ENCODE measurements at regions not wholly inside any gene's neighbourhood (a gene's known extent, or its start where the extent isn't known, plus 50 kb on each side); places are given as distances from the start of the nearest gene placed in this dataset.
"Not testable (repeated sequence)": the region's sequence is repeated elsewhere in the genome, so short reads cannot be mapped to it uniquely, and the experiment has no call there.

- not testable (repeated sequence) for H3K4me1 ChIP-seq (ENCODE audit: control insufficient read depth in 3 of 3, insufficient read depth in 2 of 3, low read depth in 1 of 3, low read length in 2 of 3); H3K9me3 ChIP-seq (ENCODE audit: control insufficient read depth in 2 of 2, insufficient read depth in 1 of 2, low read depth in 1 of 2, low read length in 1 of 2); H3K4me3 ChIP-seq (ENCODE audit: low read depth in 1 of 3, low read length in 3 of 3); DNase-seq; H3K27me3 ChIP-seq (ENCODE audit: control insufficient read depth in 3 of 3, insufficient read depth in 3 of 3, low read length in 3 of 3); FAIRE-seq; H3K27ac ChIP-seq (ENCODE audit: low read depth in 1 of 3, low read length in 2 of 3); H3K36me3 ChIP-seq (ENCODE audit: control insufficient read depth in 3 of 3, insufficient read depth in 2 of 3, low read depth in 1 of 3, low read length in 3 of 3)
- WGBS, 3 donors = 86 to 94% (median 89%) methylated on average over 14 to 23 of the region's 23 CpGs
Observed at GRCh38 chr11:42873800-42874405, 437.9 kb upstream of the API5 start.

GRCh38 chr11:42881335-42881734 is 430.5 kb upstream of the API5 start:
- not testable (repeated sequence) for H3K27me3 ChIP-seq (ENCODE audit: control insufficient read depth in 3 of 3, insufficient read depth in 3 of 3, low read length in 3 of 3); H3K4me1 ChIP-seq (ENCODE audit: control insufficient read depth in 3 of 3, insufficient read depth in 2 of 3, low read depth in 1 of 3, low read length in 2 of 3); H3K27ac ChIP-seq (ENCODE audit: low read depth in 1 of 3, low read length in 2 of 3); H3K36me3 ChIP-seq (ENCODE audit: control insufficient read depth in 3 of 3, insufficient read depth in 2 of 3, low read depth in 1 of 3, low read length in 3 of 3); DNase-seq; H3K4me3 ChIP-seq (ENCODE audit: low read depth in 1 of 3, low read length in 3 of 3); FAIRE-seq
- WGBS, 3 donors = 85 to 90% (median 87%) methylated on average over 15 to 17 of the region's 17 CpGs
- peaks cover 0 to 14% of the 10 kb centered on the region in 2 donors for H3K9me3 ChIP-seq (ENCODE audit: control insufficient read depth in 2 of 2, insufficient read depth in 1 of 2, low read depth in 1 of 2, low read length in 1 of 2)

DNA sequence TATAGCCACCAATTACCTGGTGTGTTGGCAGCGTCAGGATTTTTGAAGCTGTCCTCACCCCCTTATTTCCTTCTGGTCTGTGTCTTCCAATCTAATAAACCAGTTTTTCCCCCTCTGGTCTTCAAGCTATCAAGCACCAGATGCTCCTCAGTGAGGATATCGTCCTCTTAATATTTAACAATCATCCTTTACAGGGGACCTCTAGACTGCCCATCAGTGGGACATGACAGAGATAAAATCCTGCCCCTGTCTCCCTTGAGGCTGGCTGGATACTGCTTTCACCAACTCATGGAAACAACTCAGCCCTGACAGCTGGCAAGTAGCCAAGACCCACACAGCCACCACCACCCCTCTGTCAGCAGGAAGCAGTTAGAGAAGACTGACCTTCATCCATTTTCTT is 421.0 kb upstream of the API5 start:
- H3K9me3 ChIP-seq (ENCODE audit: control insufficient read depth in 2 of 2, insufficient read depth in 1 of 2, low read depth in 1 of 2, low read length in 1 of 2) = no peaks in the 10 kb centered on the region
- no peaks in the 10 kb centered on the region for H3K4me1 ChIP-seq (ENCODE audit: control insufficient read depth in 3 of 3, insufficient read depth in 2 of 3, low read depth in 1 of 3, low read length in 2 of 3)
- H3K27ac ChIP-seq (ENCODE audit: low read depth in 1 of 3, low read length in 2 of 3) = no peak overlapping the region
- no peak for FAIRE-seq
- no peaks in the 10 kb centered on the region for H3K27me3 ChIP-seq (ENCODE audit: control insufficient read depth in 3 of 3, insufficient read depth in 3 of 3, low read length in 3 of 3)
- H3K4me3 ChIP-seq (ENCODE audit: low read depth in 1 of 3, low read length in 3 of 3) = no peak overlapping the region
- 69 to 72% (median 70%) methylated on average over 2 of the region's 2 CpGs for WGBS, 3 donors
- H3K36me3 ChIP-seq (ENCODE audit: control insufficient read depth in 3 of 3, insufficient read depth in 2 of 3, low read depth in 1 of 3, low read length in 3 of 3) = no peaks in the 10 kb centered on the region
- no peak for DNase-seq

- WGBS, 3 donors = 66 to 79% (median 70%) methylated on average over 1 of the region's 1 CpG
- peaks cover 0 to 2% of the 10 kb centered on the region in 2 donors for H3K9me3 ChIP-seq (ENCODE audit: control insufficient read depth in 2 of 2, insufficient read depth in 1 of 2, low read depth in 1 of 2, low read length in 1 of 2)
- FAIRE-seq = no peak
Observed at GRCh38 chr11:42901084-42901483, 410.7 kb upstream of the API5 start.

DNA sequence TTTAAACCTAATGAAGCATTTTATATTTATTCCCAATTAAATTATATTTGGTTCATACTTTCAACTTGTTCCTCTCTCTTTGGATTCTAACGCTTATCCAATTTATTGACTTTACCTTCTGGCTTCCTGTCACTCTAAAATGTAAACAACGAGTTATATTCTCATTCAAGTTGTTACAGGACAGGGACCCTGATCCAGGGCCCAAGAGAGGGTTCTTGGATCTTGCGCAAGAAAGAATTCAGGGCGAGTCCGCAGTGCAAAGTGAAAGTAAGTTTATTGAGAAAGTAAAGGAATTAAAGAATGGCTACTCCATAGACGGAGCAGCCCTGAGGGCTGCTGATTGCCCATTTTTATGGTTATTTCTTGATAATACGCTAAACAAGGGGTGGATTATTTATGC is 405.6 kb upstream of the API5 start:
- FAIRE-seq (no peak), DNase-seq (no peak)
- Histone ChIP-seq H3K9me3 (ENCODE audit: control insufficient read depth in 2 of 2, insufficient read depth in 1 of 2, low read depth in 1 of 2, low read length in 1 of 2) (peaks cover 2 to 10% of the 10 kb centered on the region in 2 donors), H3K4me1 (ENCODE audit: control insufficient read depth in 3 of 3, insufficient read depth in 2 of 3, low read depth in 1 of 3, low read length in 2 of 3) (no peaks in the 10 kb centered on the region), H3K27ac (ENCODE audit: low read depth in 1 of 3, low read length in 2 of 3) (no peak overlapping the region), H3K4me3 (ENCODE audit: low read depth in 1 of 3, low read length in 3 of 3) (no peak overlapping the region), H3K27me3 (ENCODE audit: control insufficient read depth in 3 of 3, insufficient read depth in 3 of 3, low read length in 3 of 3) (no peaks in the 10 kb centered on the region), H3K36me3 (ENCODE audit: control insufficient read depth in 3 of 3, insufficient read depth in 2 of 3, low read depth in 1 of 3, low read length in 3 of 3) (no peaks in the 10 kb centered on the region)
- WGBS, 3 donors = 65 to 77% (median 73%) methylated on average over 7 of the region's 7 CpGs

More at GRCh38 chr11:42901084-42901483, 410.7 kb upstream of the API5 start:
- no peak for DNase-seq
- Histone ChIP-seq H3K4me1 (ENCODE audit: control insufficient read depth in 3 of 3, insufficient read depth in 2 of 3, low read depth in 1 of 3, low read length in 2 of 3) (no peaks in the 10 kb centered on the region), H3K4me3 (ENCODE audit: low read depth in 1 of 3, low read length in 3 of 3) (no peak overlapping the region), H3K27me3 (ENCODE audit: control insufficient read depth in 3 of 3, insufficient read depth in 3 of 3, low read length in 3 of 3) (no peaks in the 10 kb centered on the region), H3K27ac (ENCODE audit: low read depth in 1 of 3, low read length in 2 of 3) (no peak overlapping the region), H3K36me3 (ENCODE audit: control insufficient read depth in 3 of 3, insufficient read depth in 2 of 3, low read depth in 1 of 3, low read length in 3 of 3) (no peaks in the 10 kb centered on the region)

- H3K4me1 ChIP-seq (ENCODE audit: control insufficient read depth in 3 of 3, insufficient read depth in 2 of 3, low read depth in 1 of 3, low read length in 2 of 3) = no peaks in the 10 kb centered on the region
- no peak for FAIRE-seq
Observed at GRCh38 chr11:42913731-42914130, 398.1 kb upstream of the API5 start.

DNA sequence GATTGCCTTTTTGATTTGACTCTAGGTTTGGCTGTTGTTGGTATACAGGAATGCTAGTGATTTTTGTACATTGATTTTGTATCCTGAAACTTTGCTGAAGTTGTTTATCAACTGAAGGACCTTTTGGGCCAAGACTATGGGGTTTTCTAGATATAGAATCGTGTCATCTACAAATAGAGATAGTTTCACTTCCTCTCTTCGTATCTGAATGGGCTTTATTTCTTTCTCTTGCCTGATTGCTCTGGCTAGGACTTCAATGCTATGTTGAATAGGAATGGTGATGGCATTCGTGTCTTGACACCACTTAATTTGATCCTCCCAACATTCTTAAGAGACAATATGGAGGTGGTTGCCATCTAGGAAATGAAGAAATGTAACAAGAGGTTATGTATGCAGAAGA is 388.1 kb upstream of the API5 start:
- no peak overlapping the region for H3K27ac ChIP-seq (ENCODE audit: low read depth in 1 of 3, low read length in 2 of 3)
- FAIRE-seq = no peak
- H3K27me3 ChIP-seq (ENCODE audit: control insufficient read depth in 3 of 3, insufficient read depth in 3 of 3, low read length in 3 of 3) = no peaks in the 10 kb centered on the region
- DNase-seq = no peak
- WGBS, 3 donors = 38 to 60% (median 49%) methylated on average over 3 of the region's 3 CpGs
- no peaks in the 10 kb centered on the region for H3K36me3 ChIP-seq (ENCODE audit: control insufficient read depth in 3 of 3, insufficient read depth in 2 of 3, low read depth in 1 of 3, low read length in 3 of 3)
- no peaks in the 10 kb centered on the region for H3K4me1 ChIP-seq (ENCODE audit: control insufficient read depth in 3 of 3, insufficient read depth in 2 of 3, low read depth in 1 of 3, low read length in 2 of 3)
- H3K4me3 ChIP-seq (ENCODE audit: low read depth in 1 of 3, low read length in 3 of 3) = no peak overlapping the region
- peaks cover 0 to 2% of the 10 kb centered on the region in 2 donors for H3K9me3 ChIP-seq (ENCODE audit: control insufficient read depth in 2 of 2, insufficient read depth in 1 of 2, low read depth in 1 of 2, low read length in 1 of 2)

More at GRCh38 chr11:42913731-42914130, 398.1 kb upstream of the API5 start:
- Histone ChIP-seq H3K36me3 (ENCODE audit: control insufficient read depth in 3 of 3, insufficient read depth in 2 of 3, low read depth in 1 of 3, low read length in 3 of 3) (no peaks in the 10 kb centered on the region), H3K27ac (ENCODE audit: low read depth in 1 of 3, low read length in 2 of 3) (no peak overlapping the region), H3K4me3 (ENCODE audit: low read depth in 1 of 3, low read length in 3 of 3) (no peak overlapping the region), H3K9me3 (ENCODE audit: control insufficient read depth in 2 of 2, insufficient read depth in 1 of 2, low read depth in 1 of 2, low read length in 1 of 2) (peaks cover 0 to 11% of the 10 kb centered on the region in 2 donors), H3K27me3 (ENCODE audit: control insufficient read depth in 3 of 3, insufficient read depth in 3 of 3, low read length in 3 of 3) (no peaks in the 10 kb centered on the region)
- DNase-seq = no peak
- WGBS, 3 donors = 78 to 89% (median 89%) methylated on average over 2 of the region's 2 CpGs

DNA sequence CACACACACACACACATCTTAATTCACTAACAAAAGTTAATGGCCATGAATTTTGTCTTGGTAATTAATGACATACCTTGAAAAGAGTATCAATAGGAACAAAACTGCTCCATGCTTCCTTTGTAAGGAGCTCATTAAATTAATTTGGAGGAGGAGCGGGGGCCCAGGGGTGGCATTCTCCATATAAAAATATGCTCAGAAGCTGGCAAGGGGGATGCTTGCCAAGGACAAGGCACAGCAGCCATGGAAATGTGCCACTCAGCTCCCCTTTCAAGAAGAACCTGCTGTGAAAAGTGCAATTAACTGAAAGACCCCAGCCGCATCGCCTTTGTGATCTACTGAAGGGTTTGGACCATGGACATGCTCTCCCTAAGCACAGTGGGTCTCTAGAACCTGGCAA is 385.9 kb upstream of the API5 start:
- H3K27me3 ChIP-seq (ENCODE audit: control insufficient read depth in 3 of 3, insufficient read depth in 3 of 3, low read length in 3 of 3) = no peaks in the 10 kb centered on the region
- H3K9me3 ChIP-seq (ENCODE audit: control insufficient read depth in 2 of 2, insufficient read depth in 1 of 2, low read depth in 1 of 2, low read length in 1 of 2) = no peaks in the 10 kb centered on the region
- FAIRE-seq (no peak), DNase-seq (no peak)
- H3K36me3 ChIP-seq (ENCODE audit: control insufficient read depth in 3 of 3, insufficient read depth in 2 of 3, low read depth in 1 of 3, low read length in 3 of 3) = no peaks in the 10 kb centered on the region
- H3K4me3 ChIP-seq (ENCODE audit: low read depth in 1 of 3, low read length in 3 of 3) = no peak overlapping the region
- 84 to 92% (median 84%) methylated on average over 3 of the region's 3 CpGs for WGBS, 3 donors
- H3K27ac ChIP-seq (ENCODE audit: low read depth in 1 of 3, low read length in 2 of 3) = no peak overlapping the region
- no peaks in the 10 kb centered on the region for H3K4me1 ChIP-seq (ENCODE audit: control insufficient read depth in 3 of 3, insufficient read depth in 2 of 3, low read depth in 1 of 3, low read length in 2 of 3)

GRCh38 chr11:42947405-42947804 is 364.4 kb upstream of the API5 start:
- 75 to 88% (median 81%) methylated on average over 3 of the region's 3 CpGs for WGBS, 3 donors
- Histone ChIP-seq H3K27me3 (ENCODE audit: control insufficient read depth in 3 of 3, insufficient read depth in 3 of 3, low read length in 3 of 3) (no peaks in the 10 kb centered on the region), H3K4me1 (ENCODE audit: control insufficient read depth in 3 of 3, insufficient read depth in 2 of 3, low read depth in 1 of 3, low read length in 2 of 3) (no peaks in the 10 kb centered on the region), H3K27ac (ENCODE audit: low read depth in 1 of 3, low read length in 2 of 3) (no peak overlapping the region), H3K4me3 (ENCODE audit: low read depth in 1 of 3, low read length in 3 of 3) (no peak overlapping the region), H3K9me3 (ENCODE audit: control insufficient read depth in 2 of 2, insufficient read depth in 1 of 2, low read depth in 1 of 2, low read length in 1 of 2) (no peaks in the 10 kb centered on the region), H3K36me3 (ENCODE audit: control insufficient read depth in 3 of 3, insufficient read depth in 2 of 3, low read depth in 1 of 3, low read length in 3 of 3) (no peaks in the 10 kb centered on the region)
- DNase-seq (no peak), FAIRE-seq (no peak)
